ENCODE measurements at regions not wholly inside any gene's neighbourhood (a gene's known extent, or its start where the extent isn't known, plus 50 kb on each side); places are given as distances from the start of the nearest gene placed in this dataset.
"Not testable (repeated sequence)": the region's sequence is repeated elsewhere in the genome, so short reads cannot be mapped to it uniquely, and the experiment has no call there.

- H3K9me1 ChIP-seq (ENCODE audit: control insufficient read depth, extremely low read depth, insufficient read depth, low read length), result no peaks in the 10 kb centered on the region
- dilution Hi-C loops (cut with MboI; ENCODE audit: extremely low pct_ligation_motif_present, low sequenced_read_pairs), result no loop called here
- H3K36me3 ChIP-seq (ENCODE audit: control insufficient read depth in 2 of 2, extremely low read depth in 1 of 2, insufficient read depth in 2 of 2, low read length in 2 of 2), result no peaks in the 10 kb centered on the region
- H3K4me3 ChIP-seq (ENCODE audit: control insufficient read depth in 2 of 3, extremely low read depth in 1 of 3, insufficient read depth in 2 of 3, low read depth in 1 of 3, low read length in 3 of 3), result no peak overlapping the region
- no peaks in the 10 kb centered on the region for H3K9me3 ChIP-seq (ENCODE audit: control insufficient read depth, low read depth, low read length)
- H3K9ac ChIP-seq (ENCODE audit: control insufficient read depth, extremely low read depth, insufficient read depth, low read length), result no peak overlapping the region
- H3K27ac ChIP-seq (ENCODE audit: control insufficient read depth, insufficient read depth, low read length), result no peak overlapping the region
- FAIRE-seq (no peak), DNase-seq (ENCODE audit: low read depth, low spot score) (no peak)
- H2AFZ ChIP-seq (ENCODE audit: control insufficient read depth, low read length), result no peak overlapping the region
- no peaks in the 10 kb centered on the region for H3K79me2 ChIP-seq (ENCODE audit: control insufficient read depth, insufficient read depth, low read length)
- H3K27me3 ChIP-seq (ENCODE audit: control insufficient read depth, extremely low read depth, insufficient read depth, low read length), result no peaks in the 10 kb centered on the region
- TF ChIP-seq CTCF (optimal IDR thresholded peaks at IDR 0.05 in 1 of 3, IDR thresholded peaks at IDR 0.05 in 1 of 3, conservative IDR thresholded peaks at IDR 0.05 in 1 of 3; ENCODE audit: extremely low read depth in 1 of 3, insufficient read depth in 2 of 3, low read length in 3 of 3) (no peak), EZH2 (IDR thresholded peaks at IDR 0.05; ENCODE audit: low read length) (no peak)
- H4K20me1 ChIP-seq (ENCODE audit: control insufficient read depth, extremely low read depth, insufficient read depth, low read length), result no peaks in the 10 kb centered on the region
- no peak overlapping the region for H3K4me2 ChIP-seq (ENCODE audit: control insufficient read depth, extremely low read depth, insufficient read depth, low read depth, low read length)
- H3K4me1 ChIP-seq (ENCODE audit: control insufficient read depth, extremely low read depth, insufficient read depth, low read length), result no peaks in the 10 kb centered on the region
Measured at GRCh38 chr12:72986963-72987362, 714.8 kb downstream of the TRHDE start.

- Histone ChIP-seq H3K4me2 (ENCODE audit: control insufficient read depth, extremely low read depth, insufficient read depth, low read depth, low read length) (no peak overlapping the region), H3K9me3 (ENCODE audit: control insufficient read depth, low read depth, low read length) (no peaks in the 10 kb centered on the region), H3K27me3 (ENCODE audit: control insufficient read depth, extremely low read depth, insufficient read depth, low read length) (no peaks in the 10 kb centered on the region), H3K4me1 (ENCODE audit: control insufficient read depth, extremely low read depth, insufficient read depth, low read length) (no peaks in the 10 kb centered on the region), H3K9ac (ENCODE audit: control insufficient read depth, extremely low read depth, insufficient read depth, low read length) (no peak overlapping the region), H4K20me1 (ENCODE audit: control insufficient read depth, extremely low read depth, insufficient read depth, low read length) (no peaks in the 10 kb centered on the region), H3K27ac (ENCODE audit: control insufficient read depth, insufficient read depth, low read length) (no peak overlapping the region), H3K36me3 (ENCODE audit: control insufficient read depth in 2 of 2, extremely low read depth in 1 of 2, insufficient read depth in 2 of 2, low read length in 2 of 2) (no peaks in the 10 kb centered on the region), H3K79me2 (ENCODE audit: control insufficient read depth, insufficient read depth, low read length) (no peaks in the 10 kb centered on the region), H3K4me3 (ENCODE audit: control insufficient read depth in 2 of 3, extremely low read depth in 1 of 3, insufficient read depth in 2 of 3, low read depth in 1 of 3, low read length in 3 of 3) (no peak overlapping the region), H3K9me1 (ENCODE audit: control insufficient read depth, extremely low read depth, insufficient read depth, low read length) (no peaks in the 10 kb centered on the region), H2AFZ (ENCODE audit: control insufficient read depth, low read length) (no peak overlapping the region)
- FAIRE-seq (no peak), DNase-seq (ENCODE audit: low read depth, low spot score) (no peak)
- no peak for TF ChIP-seq CTCF (optimal IDR thresholded peaks at IDR 0.05 in 1 of 3, IDR thresholded peaks at IDR 0.05 in 1 of 3, conservative IDR thresholded peaks at IDR 0.05 in 1 of 3; ENCODE audit: extremely low read depth in 1 of 3, insufficient read depth in 2 of 3, low read length in 3 of 3)
- TF ChIP-seq EZH2 (IDR thresholded peaks at IDR 0.05; ENCODE audit: low read length), result no peak
- dilution Hi-C loops (cut with MboI; ENCODE audit: extremely low pct_ligation_motif_present, low sequenced_read_pairs), result no loop called here
Measured at GRCh38 chr12:72989458-72989947, 717.3 kb downstream of the TRHDE start.

GRCh38 chr12:72995029-72995428 is 722.9 kb downstream of the TRHDE start:
- H3K9me3 ChIP-seq (ENCODE audit: control insufficient read depth, low read depth, low read length); H3K9me1 ChIP-seq (ENCODE audit: control insufficient read depth, extremely low read depth, insufficient read depth, low read length); H3K4me3 ChIP-seq (ENCODE audit: control insufficient read depth in 2 of 3, extremely low read depth in 1 of 3, insufficient read depth in 2 of 3, low read depth in 1 of 3, low read length in 3 of 3); H3K4me2 ChIP-seq (ENCODE audit: control insufficient read depth, extremely low read depth, insufficient read depth, low read depth, low read length); H3K36me3 ChIP-seq (ENCODE audit: control insufficient read depth in 2 of 2, extremely low read depth in 1 of 2, insufficient read depth in 2 of 2, low read length in 2 of 2); H2AFZ ChIP-seq (ENCODE audit: control insufficient read depth, low read length); H3K27ac ChIP-seq (ENCODE audit: control insufficient read depth, insufficient read depth, low read length); H3K9ac ChIP-seq (ENCODE audit: control insufficient read depth, extremely low read depth, insufficient read depth, low read length); H3K4me1 ChIP-seq (ENCODE audit: control insufficient read depth, extremely low read depth, insufficient read depth, low read length); H3K79me2 ChIP-seq (ENCODE audit: control insufficient read depth, insufficient read depth, low read length); H4K20me1 ChIP-seq (ENCODE audit: control insufficient read depth, extremely low read depth, insufficient read depth, low read length); H3K27me3 ChIP-seq (ENCODE audit: control insufficient read depth, extremely low read depth, insufficient read depth, low read length); FAIRE-seq; dilution Hi-C loops (cut with MboI; ENCODE audit: extremely low pct_ligation_motif_present, low sequenced_read_pairs); DNase-seq (ENCODE audit: low read depth, low spot score): not testable (repeated sequence)

Measured in keratinocyte (primary cell).